K562 (cell line): ENCODE measurements at regions not wholly inside any gene's neighbourhood (a gene's known extent, or its start where the extent isn't known, plus 50 kb on each side); places are given as distances from the start of the nearest gene placed in this dataset.

Source experiments
- ARID3B ChIP-seq: fragments of 250-450 bp; sonication (Bioruptor Pico); IDR thresholded peaks from 2 replicates; pipeline ENCODE4 v1.4.0; 2020; ENCODE audit warnings: borderline replicate concordance
- RB1 ChIP-seq: fragments of 450-650 bp; IDR thresholded peaks from 2 replicates; pipeline ENCODE4 v1.6.1; 2017; ENCODE audit warnings: low read depth, mild to moderate bottlenecking
- SIN3A ChIP-seq, 2 experiments: fragments of 150-350 bp in 1 of 2; IDR thresholded peaks; 2 replicates each; pipeline ENCODE4 v1.6.1; 2011 to 2016; ENCODE audit warnings: borderline replicate concordance in 2 of 2, low read depth in 2 of 2, low read length in 2 of 2, mild to moderate bottlenecking in 2 of 2, moderate library complexity in 2 of 2; ENCODE audit not compliant: control insufficient read depth in 1 of 2
- SREBF1 ChIP-seq: fragments of 150-350 bp; IDR thresholded peaks from 2 replicates; pipeline ENCODE4 v1.6.1; 2014; ENCODE audit warnings: antibody characterized with exemption, low read depth, low read length, borderline replicate concordance
- TCF7 ChIP-seq: sonication (generic); IDR thresholded peaks from 2 replicates; pipeline ENCODE4 v1.6.1; 2016; ENCODE audit warnings: antibody characterized with exemption, borderline replicate concordance
- ZKSCAN8 ChIP-seq: fragments of 200-800 bp; sonication (Bioruptor generic); IDR thresholded peaks from 2 replicates; pipeline ENCODE4 v1.6.1; 2016; ENCODE audit warnings: missing genetic modification characterization, missing compliant biosample characterization
- ZNF395 ChIP-seq: fragments of 200-800 bp; sonication (Bioruptor generic); IDR thresholded peaks from 2 replicates; pipeline ENCODE4 v1.6.1; 2017; ENCODE audit warnings: missing genetic modification characterization, missing compliant biosample characterization
- ZNF407 ChIP-seq: fragments of 450-650 bp; IDR thresholded peaks from 2 replicates; pipeline ENCODE4 v1.6.1; 2016; ENCODE audit warnings: low read depth

- TF ChIP-seq ARID3B (no peak), SIN3A (IDR thresholded peaks at IDR 0.05; ENCODE audit: borderline replicate concordance in 2 of 2, control insufficient read depth in 1 of 2, low read depth in 2 of 2, low read length in 2 of 2) (no peak), SREBF1 (no peak), ZNF407 (no peak), RB1 (no peak), TCF7 (no peak), ZKSCAN8 (CRISPR knock-in tag) (no peak), ZNF395 (CRISPR knock-in tag) (no peak)
Observed at GRCh38 chr16:11440657-11441012, 95.4 kb downstream of the RMI2 start (continued).
